ENCODE measurements at regions not wholly inside any gene's neighbourhood (a gene's known extent, or its start where the extent isn't known, plus 50 kb on each side); places are given as distances from the start of the nearest gene placed in this dataset.
A peak's percentile ranks its signal among the peaks of the same experiment; 100 is the strongest.
"Not testable (repeated sequence)": the region's sequence is repeated elsewhere in the genome, so short reads cannot be mapped to it uniquely, and the experiment has no call there.

- DNase-seq = not testable (repeated sequence)
Measured at GRCh38 chr9:39463696-39464095, 108.2 kb downstream of the SPATA31A1 start.

GRCh38 chr9:39464122-39464777, 108.8 kb downstream of the SPATA31A1 start:
- peak; percentile 55 to 95 (median 89) for DNase-seq
- intact Hi-C loops (cut with DNase I) = not testable (repeated sequence)

More at GRCh38 chr9:39463696-39464095, 108.2 kb downstream of the SPATA31A1 start:
- intact Hi-C loops (cut with DNase I) = not testable (repeated sequence)

- intact Hi-C loops (cut with DNase I); DNase-seq: not testable (repeated sequence)
Measured at GRCh38 chr9:39474499-39474898, 119.0 kb downstream of the SPATA31A1 start.

DNA sequence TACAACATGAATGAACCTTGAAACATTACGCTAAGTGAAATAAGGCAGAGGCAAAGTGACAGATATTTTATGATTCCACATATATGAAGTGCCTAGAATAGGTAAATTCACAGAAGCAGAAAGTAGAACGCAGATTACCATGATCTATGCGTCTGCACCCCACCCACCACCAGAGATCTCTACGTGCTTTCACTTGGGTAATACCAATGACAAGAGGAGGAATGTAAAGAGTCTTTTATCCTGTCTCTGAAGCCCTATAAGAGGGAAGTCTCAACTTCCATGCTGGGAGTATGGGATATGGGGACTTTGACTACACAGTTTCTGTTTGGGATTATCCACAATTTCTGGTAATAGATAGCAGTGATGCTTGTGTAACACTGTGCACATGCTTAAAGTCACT, 127.6 kb downstream of the SPATA31A1 start:
- intact Hi-C loops (cut with DNase I); DNase-seq: not testable (repeated sequence)

- DNase-seq; intact Hi-C loops (cut with DNase I): not testable (repeated sequence)
Measured at GRCh38 chr9:39483880-39484279, 128.4 kb downstream of the SPATA31A1 start.

- DNase-seq; intact Hi-C loops (cut with DNase I): not testable (repeated sequence)
Measured at GRCh38 chr9:39484292-39484691, 128.8 kb downstream of the SPATA31A1 start.

GRCh38 chr9:39487477-39487876, 132.0 kb downstream of the SPATA31A1 start:
- intact Hi-C loops (cut with DNase I); DNase-seq: not testable (repeated sequence)

DNA sequence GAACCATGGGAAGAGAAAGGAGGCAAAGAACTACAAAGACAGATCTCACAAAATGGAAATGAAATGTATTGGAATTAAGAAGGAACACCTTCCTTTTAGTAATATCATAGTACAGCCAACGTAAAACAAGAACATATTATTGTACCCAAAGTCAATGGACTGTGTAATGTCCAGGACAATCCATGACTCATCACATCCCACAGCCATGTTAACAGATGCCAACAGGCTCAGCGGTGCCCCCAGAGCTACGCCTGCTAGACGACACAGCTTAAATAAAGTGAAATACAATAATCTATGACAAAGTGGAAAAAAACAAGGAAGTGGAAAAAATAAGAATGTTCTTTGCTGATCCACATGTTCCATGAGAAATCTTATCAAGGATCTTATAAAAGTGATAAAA, 140.8 kb downstream of the SPATA31A1 start:
- DNase-seq; intact Hi-C loops (cut with DNase I): not testable (repeated sequence)

GRCh38 chr9:39503178-39503577, 147.7 kb downstream of the SPATA31A1 start:
- intact Hi-C loops (cut with DNase I); DNase-seq: not testable (repeated sequence)

DNA sequence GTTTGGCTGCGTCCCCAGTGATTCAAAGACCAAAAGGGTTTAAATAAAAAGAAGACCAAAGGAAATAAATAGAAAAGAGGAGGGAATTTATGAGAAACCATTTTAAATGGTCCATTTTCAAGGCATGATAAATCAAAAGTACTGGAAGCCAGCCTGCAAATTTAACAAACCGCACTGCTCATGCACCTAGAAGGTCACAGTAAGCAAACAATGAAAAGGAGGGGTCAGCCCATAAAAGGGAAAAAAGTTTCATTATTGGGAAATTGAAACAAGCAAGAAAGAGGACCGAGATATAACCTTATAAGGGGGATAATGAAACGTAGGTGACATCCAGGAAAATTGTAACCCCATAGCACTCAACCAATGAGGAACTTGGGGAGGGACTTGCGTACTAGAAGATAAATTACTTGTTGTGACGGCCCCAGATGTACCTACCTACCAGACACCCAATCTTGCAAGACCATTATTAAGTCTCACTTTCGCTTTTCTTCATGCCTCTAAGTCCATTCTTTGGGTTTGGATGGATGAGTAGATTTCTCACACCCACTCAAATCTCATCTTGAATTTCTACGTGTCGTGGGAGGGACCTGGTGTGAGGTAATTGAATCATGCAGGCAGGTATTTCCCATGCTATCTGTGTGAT, 172.0 kb downstream of the SPATA31A1 start:
- intact Hi-C loops (cut with DNase I); DNase-seq: not testable (repeated sequence)

DNA sequence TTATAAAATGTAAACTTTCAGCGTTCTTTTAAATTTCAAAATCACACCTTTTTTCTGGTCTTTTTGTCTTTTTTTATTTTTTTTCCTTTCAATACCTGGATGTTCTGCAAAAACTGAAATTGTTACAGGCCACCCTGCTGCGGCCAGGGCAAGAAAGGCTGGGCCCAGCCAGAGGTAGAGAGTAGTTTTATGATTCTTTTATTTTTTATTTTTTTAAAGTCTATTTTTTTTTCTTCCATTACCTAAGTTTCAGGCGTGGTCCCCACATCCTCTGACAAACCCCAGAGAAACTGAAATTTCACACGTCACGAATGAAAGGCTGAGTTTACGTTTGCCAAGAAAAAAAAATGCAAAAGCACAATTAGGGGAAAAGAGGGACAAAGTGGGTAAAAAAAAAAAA, 177.1 kb downstream of the SPATA31A1 start:
- DNase-seq; intact Hi-C loops (cut with DNase I): not testable (repeated sequence)

DNA sequence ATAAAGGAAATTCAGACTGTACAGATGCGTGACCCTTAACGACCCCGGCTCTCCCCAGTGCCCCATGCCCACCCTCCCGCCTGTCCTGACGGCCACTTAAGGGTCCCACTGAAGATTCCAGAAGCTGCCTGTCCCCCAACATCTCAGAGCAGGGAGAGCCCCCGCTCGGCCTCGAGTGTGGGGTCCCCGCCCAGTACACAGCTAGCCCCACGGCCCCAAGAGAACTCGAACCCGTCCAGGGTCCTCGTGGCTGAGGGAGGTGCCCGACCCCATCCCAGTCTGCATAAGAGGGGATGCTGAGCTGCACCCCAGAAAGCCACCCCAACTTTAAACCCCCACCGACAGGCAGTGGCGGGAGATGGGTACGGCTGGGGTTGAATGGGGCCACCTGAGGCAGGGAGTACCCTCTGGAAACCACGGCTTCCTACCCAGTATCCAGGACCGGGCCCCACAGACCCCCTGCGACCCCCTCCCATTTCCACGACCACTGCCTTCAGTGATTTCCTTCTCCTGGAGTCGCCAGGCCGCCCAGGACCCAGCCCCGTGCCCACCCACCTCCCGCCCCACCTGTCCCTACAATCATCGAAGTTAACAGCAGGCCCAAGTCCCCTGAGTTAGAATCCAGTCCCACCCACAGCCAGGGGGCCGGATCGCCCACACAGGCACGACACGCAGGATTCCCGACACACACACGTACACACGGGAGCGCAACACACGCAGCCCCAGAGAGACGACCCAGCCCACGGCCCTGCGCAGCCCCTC, 177.7 kb downstream of the SPATA31A1 start:
- intact Hi-C loops (cut with DNase I); DNase-seq: not testable (repeated sequence)

GRCh38 chr9:39533763-39534548, 178.5 kb downstream of the SPATA31A1 start:
- intact Hi-C loops (cut with DNase I); DNase-seq: not testable (repeated sequence)

DNA sequence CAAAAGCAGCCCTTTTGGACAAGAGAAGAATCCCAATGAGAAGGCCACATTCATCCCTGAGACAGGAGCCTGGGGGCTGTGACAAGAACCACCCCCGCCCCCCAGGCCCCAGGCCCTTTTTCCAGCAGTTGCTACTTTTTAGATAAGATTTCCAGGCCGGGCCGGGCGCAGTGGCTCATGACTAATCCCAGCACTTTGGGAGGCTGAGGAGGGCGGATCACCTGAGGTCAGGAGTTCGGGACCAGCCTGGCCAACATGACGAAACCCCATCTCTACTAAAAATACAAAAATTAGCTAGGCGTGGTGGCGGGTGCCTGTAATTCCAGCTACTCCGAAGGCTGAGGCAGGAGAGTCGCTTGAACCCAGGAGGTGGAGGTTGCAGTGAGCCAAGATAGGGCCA, 179.4 kb downstream of the SPATA31A1 start:
- intact Hi-C loops (cut with DNase I); DNase-seq: not testable (repeated sequence)

DNA sequence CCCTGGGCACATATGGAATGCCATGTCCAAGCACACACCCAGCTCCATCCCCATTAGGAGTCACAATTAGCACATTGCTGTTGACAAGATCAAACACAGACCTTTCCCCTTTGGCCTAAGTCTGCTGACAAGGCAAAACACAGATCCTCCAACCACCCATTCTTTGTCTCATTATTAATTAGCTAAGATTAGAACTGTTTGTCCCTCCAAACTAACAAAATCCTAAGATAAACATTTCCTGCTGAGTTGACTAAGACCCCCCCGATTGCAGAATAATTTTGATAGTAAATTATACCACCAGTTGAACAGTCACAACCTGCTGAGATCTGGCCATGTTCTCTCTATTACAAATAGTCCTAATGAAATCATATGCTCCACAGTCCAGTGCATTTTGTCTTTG, 186.7 kb downstream of the SPATA31A1 start:
- DNase-seq; intact Hi-C loops (cut with DNase I): not testable (repeated sequence)

GRCh38 chr9:39545079-39545478, 189.6 kb downstream of the SPATA31A1 start:
- DNase-seq; intact Hi-C loops (cut with DNase I): not testable (repeated sequence)

DNA sequence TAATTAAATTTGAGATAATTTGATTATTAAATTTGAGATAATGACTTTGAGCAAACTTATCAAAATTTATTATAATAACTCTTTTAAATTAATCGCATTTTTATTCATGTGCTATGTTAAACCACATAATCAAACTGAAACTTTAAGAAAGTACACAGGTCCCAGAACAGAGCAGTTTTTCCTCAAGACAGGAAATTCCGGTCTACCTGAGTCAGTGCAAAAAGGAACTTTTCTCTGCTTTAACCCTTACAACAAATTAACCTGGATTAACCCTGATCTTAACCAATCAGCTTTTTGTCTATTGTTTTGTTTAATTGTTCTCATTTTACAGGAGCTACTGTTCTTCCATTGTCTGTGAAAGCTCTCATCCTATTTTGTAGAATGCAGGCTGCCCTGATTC, 195.1 kb downstream of the SPATA31A1 start:
- intact Hi-C loops (cut with DNase I); DNase-seq: not testable (repeated sequence)

- DNase-seq = peak in 1 of 42 donors; percentile 11
- intact Hi-C loops (cut with DNase I) = not testable (repeated sequence)
Measured at GRCh38 chr9:39551544-39551943, 196.1 kb downstream of the SPATA31A1 start.
